VCaP (cell line): ENCODE measurements at regions not wholly inside any gene's neighbourhood (a gene's known extent, or its start where the extent isn't known, plus 50 kb on each side); places are given as distances from the start of the nearest gene placed in this dataset.

ENCODE experiments used
- H3K27ac ChIP-seq: fragments of 450-650 bp; 2 replicates; pipeline ENCODE4 v1.5.1; 2017
- CTCF ChIP-seq: fragments of 450-650 bp; conservative IDR thresholded peaks from 2 replicates; pipeline ENCODE4 v1.5.1; 2017; ENCODE audit warnings: mild to moderate bottlenecking, moderate library complexity

- no peak for TF ChIP-seq CTCF
- H3K27ac ChIP-seq, result no peak overlapping the region
Measured at GRCh38 chr5:124050120-124050770, 538.3 kb downstream of the CSNK1G3 start.

- no peak for TF ChIP-seq CTCF
- H3K27ac ChIP-seq, result no peak overlapping the region
Measured at GRCh38 chr5:124045412-124045811, 533.4 kb downstream of the CSNK1G3 start.

- TF ChIP-seq CTCF, result no peak
- no peak overlapping the region for H3K27ac ChIP-seq
Measured at GRCh38 chr5:124044613-124045012, 532.6 kb downstream of the CSNK1G3 start.

- H3K27ac ChIP-seq, result no peak overlapping the region
- TF ChIP-seq CTCF, result peak; percentile 25; the same call in 1 of the 2 replicates
Measured at GRCh38 chr5:124043456-124043855, 531.5 kb downstream of the CSNK1G3 start.

GRCh38 chr5:124040799-124041198, 528.8 kb downstream of the CSNK1G3 start:
- H3K27ac ChIP-seq, result no peak overlapping the region

GRCh38 chr5:124039410-124039809, 527.4 kb downstream of the CSNK1G3 start:
- H3K27ac ChIP-seq, result no peak overlapping the region
- no peak for TF ChIP-seq CTCF

More at GRCh38 chr5:124040799-124041198, 528.8 kb downstream of the CSNK1G3 start:
- no peak for TF ChIP-seq CTCF

- H3K27ac ChIP-seq, result no peak overlapping the region
- TF ChIP-seq CTCF, result no peak
Measured at GRCh38 chr5:124036786-124037185, 524.8 kb downstream of the CSNK1G3 start.
